ENCODE measurements at regions not wholly inside any gene's neighbourhood (a gene's known extent, or its start where the extent isn't known, plus 50 kb on each side); places are given as distances from the start of the nearest gene placed in this dataset.

- no peak overlapping the region for H3K4me3 ChIP-seq (ENCODE audit: low read depth, low read length)
- no peaks in the 10 kb centered on the region for H3K36me3 ChIP-seq
- H3K27me3 ChIP-seq: no peaks in the 10 kb centered on the region
- DNase-seq: no peak
- no peaks in the 10 kb centered on the region for H3K4me1 ChIP-seq
- no peaks in the 10 kb centered on the region for H3K9me3 ChIP-seq
- TF ChIP-seq CTCF (IDR thresholded peaks at IDR 0.05; ENCODE audit: low read depth, low read length): no peak
These were observed 847.0 kb downstream of the SORCS1 start for GRCh38 chr10:106317554-106317953.

GRCh38 chr10:106313041-106313440 is 851.5 kb downstream of the SORCS1 start:
- Histone ChIP-seq H3K27me3 (no peaks in the 10 kb centered on the region), H3K4me3 (ENCODE audit: low read depth, low read length) (no peak overlapping the region), H3K4me1 (no peaks in the 10 kb centered on the region), H3K9me3 (no peaks in the 10 kb centered on the region), H3K36me3 (no peaks in the 10 kb centered on the region)
- DNase-seq: no peak
- no peak for TF ChIP-seq CTCF (IDR thresholded peaks at IDR 0.05; ENCODE audit: low read depth, low read length)

GRCh38 chr10:106312087-106312486 is 852.4 kb downstream of the SORCS1 start:
- Histone ChIP-seq H3K4me3 (ENCODE audit: low read depth, low read length) (no peak overlapping the region), H3K9me3 (no peaks in the 10 kb centered on the region), H3K4me1 (no peaks in the 10 kb centered on the region), H3K27me3 (no peaks in the 10 kb centered on the region), H3K36me3 (no peaks in the 10 kb centered on the region)
- DNase-seq: no peak
- TF ChIP-seq CTCF (IDR thresholded peaks at IDR 0.05; ENCODE audit: low read depth, low read length): no peak

- Histone ChIP-seq H3K36me3 (no peaks in the 10 kb centered on the region), H3K4me1 (no peaks in the 10 kb centered on the region), H3K9me3 (no peaks in the 10 kb centered on the region), H3K27me3 (no peaks in the 10 kb centered on the region), H3K4me3 (ENCODE audit: low read depth, low read length) (no peak overlapping the region)
- no peak for DNase-seq
- TF ChIP-seq CTCF (IDR thresholded peaks at IDR 0.05; ENCODE audit: low read depth, low read length): no peak
These were observed 852.9 kb downstream of the SORCS1 start for GRCh38 chr10:106311590-106311989.

GRCh38 chr10:106310596-106310995 is 853.9 kb downstream of the SORCS1 start:
- H3K27me3 ChIP-seq: no peaks in the 10 kb centered on the region
- no peaks in the 10 kb centered on the region for H3K36me3 ChIP-seq
- no peaks in the 10 kb centered on the region for H3K4me1 ChIP-seq
- DNase-seq: no peak
- no peak for TF ChIP-seq CTCF (IDR thresholded peaks at IDR 0.05; ENCODE audit: low read depth, low read length)
- no peaks in the 10 kb centered on the region for H3K9me3 ChIP-seq
- H3K4me3 ChIP-seq (ENCODE audit: low read depth, low read length): no peak overlapping the region

- H3K9me3 ChIP-seq: no peaks in the 10 kb centered on the region
- no peaks in the 10 kb centered on the region for H3K27me3 ChIP-seq
- no peak for DNase-seq
- H3K36me3 ChIP-seq: no peaks in the 10 kb centered on the region
- no peaks in the 10 kb centered on the region for H3K4me1 ChIP-seq
- TF ChIP-seq CTCF (IDR thresholded peaks at IDR 0.05; ENCODE audit: low read depth, low read length): no peak
- H3K4me3 ChIP-seq (ENCODE audit: low read depth, low read length): no peak overlapping the region
These were observed 855.1 kb downstream of the SORCS1 start for GRCh38 chr10:106309376-106309775.

Data from BE2C (cell line).